Activated naive CD8-positive, alpha-beta T cell treated with anti-CD3 and anti-CD28 coated beads, Interleukin-2, amount 50 U/mL, for 24 hours (primary cell): ENCODE measurements at regions not wholly inside any gene's neighbourhood (a gene's known extent, or its start where the extent isn't known, plus 50 kb on each side); places are given as distances from the start of the nearest gene placed in this dataset.

Source experiments
- ATAC-seq: fragments of 150-1000 bp; cut with Tn5 transposase; one replicate; pipeline ENCODE4 v1.10.0; 2021
- DNase-seq: peaks from one replicate; pipeline ENCODE4 v3.0.0; 2021
- H3K27ac Mint-ChIP-seq: one replicate; pipeline ENCODE4 v1.8.0; 2021; ENCODE audit warnings: mild to moderate bottlenecking, mixed read lengths
- H3K27me3 Mint-ChIP-seq: one replicate; pipeline ENCODE4 v1.8.0; 2021; ENCODE audit warnings: mixed read lengths
- H3K36me3 Mint-ChIP-seq: one replicate; pipeline ENCODE4 v1.8.0; 2021; ENCODE audit warnings: low read depth, mixed read lengths
- H3K4me1 Mint-ChIP-seq: one replicate; pipeline ENCODE4 v1.8.0; 2021; ENCODE audit warnings: mixed read lengths
- H3K4me3 Mint-ChIP-seq: one replicate; pipeline ENCODE4 v1.8.0; 2021; ENCODE audit warnings: mild to moderate bottlenecking, moderate library complexity, mixed read lengths
- H3K9me3 Mint-ChIP-seq: one replicate; pipeline ENCODE4 v1.8.0; 2021; ENCODE audit warnings: mixed read lengths

DNA sequence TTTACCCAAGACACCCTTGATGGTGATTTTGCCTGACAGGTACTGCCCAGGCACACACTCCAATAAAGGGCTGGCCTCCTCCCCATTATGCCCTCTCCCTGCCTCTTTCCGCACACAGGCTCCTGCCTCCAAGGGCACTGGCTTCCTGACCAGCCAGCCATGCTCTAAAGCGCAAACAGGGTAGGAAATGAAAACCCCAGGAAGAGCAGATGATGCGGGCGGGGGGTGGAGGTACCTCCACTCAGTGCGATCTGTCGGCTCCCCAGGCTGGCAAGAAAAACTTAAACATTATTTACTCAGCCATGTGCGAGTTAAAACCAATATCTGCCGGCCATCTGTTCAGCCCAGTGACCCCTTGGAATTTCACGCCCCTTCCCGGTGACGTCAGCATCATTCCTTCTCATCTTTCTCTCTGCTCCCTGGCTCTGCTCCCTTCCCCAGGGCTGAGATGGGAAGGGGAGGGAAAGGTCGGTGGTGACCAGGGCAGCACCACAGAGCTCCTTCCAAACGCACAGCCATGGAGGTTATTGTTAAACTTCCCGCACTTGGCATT lies 262.5 kb downstream of the CBLN1 start:
- DNase-seq = no peak
- no peaks in the 10 kb centered on the region for H3K4me1 Mint-ChIP-seq
- no peaks in the 10 kb centered on the region for H3K27me3 Mint-ChIP-seq
- no peaks in the 10 kb centered on the region for H3K9me3 Mint-ChIP-seq
- H3K27ac Mint-ChIP-seq = no peak overlapping the region
- no peak for ATAC-seq
- no peaks in the 10 kb centered on the region for H3K36me3 Mint-ChIP-seq
- no peak overlapping the region for H3K4me3 Mint-ChIP-seq

DNA sequence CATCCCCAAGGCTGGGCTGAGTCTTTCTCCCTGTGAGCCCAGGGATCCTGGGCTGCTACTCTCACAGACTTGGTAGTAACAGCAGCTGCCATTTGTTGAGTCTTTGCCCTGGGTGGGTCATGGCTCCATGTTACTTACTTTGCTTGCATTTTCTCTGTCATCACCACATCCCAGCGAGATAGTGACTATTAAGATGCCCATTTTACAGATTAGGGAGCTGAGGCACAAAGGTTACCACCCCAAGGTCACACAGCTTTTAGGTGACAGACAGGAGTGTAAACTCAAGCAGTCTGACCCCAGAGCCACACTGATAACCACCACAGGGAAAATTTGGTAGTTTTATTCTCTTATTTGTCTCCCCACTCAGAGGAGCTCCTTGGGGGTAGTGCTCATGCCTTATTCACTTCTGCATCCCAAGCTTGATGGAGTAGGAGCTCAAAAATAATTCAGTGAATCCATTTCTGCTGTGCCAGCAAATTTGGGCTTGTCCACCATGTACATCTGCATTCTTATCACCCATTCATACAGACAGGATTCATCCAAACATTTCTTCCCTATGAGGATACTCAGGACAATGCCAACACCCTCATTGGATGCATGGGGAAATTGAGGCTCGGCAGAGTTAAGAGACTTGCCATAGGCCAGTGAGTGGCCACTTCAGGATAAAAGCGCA lies 263.2 kb downstream of the CBLN1 start:
- DNase-seq (no peak), ATAC-seq (no peak)
- Mint-ChIP-seq H3K4me3 (no peak overlapping the region), H3K9me3 (no peaks in the 10 kb centered on the region), H3K36me3 (no peaks in the 10 kb centered on the region), H3K27ac (no peak overlapping the region), H3K4me1 (no peaks in the 10 kb centered on the region), H3K27me3 (no peaks in the 10 kb centered on the region)

DNA sequence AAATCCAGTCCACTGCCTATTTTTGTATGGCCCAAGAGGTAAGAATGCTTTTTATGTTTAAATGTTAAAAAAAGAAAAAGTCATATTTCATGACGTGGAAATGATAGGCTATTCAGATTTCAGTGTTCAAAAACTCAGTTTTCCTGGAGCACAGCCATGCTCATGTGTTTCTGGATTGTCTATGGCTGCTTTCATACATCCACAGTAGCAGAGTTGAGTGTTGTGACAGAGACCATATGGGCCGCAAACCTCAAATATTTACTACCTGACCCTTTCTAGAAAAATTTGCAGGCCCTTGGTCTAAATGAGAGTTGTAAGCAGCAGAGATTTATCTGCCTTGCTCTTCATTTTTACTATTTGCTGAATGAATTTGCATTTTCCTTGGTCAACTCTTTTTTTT lies 264.1 kb downstream of the CBLN1 start:
- Mint-ChIP-seq H3K4me3 (no peak overlapping the region), H3K4me1 (no peaks in the 10 kb centered on the region), H3K27ac (no peak overlapping the region), H3K27me3 (no peaks in the 10 kb centered on the region), H3K9me3 (no peaks in the 10 kb centered on the region), H3K36me3 (no peaks in the 10 kb centered on the region)
- ATAC-seq = no peak
- DNase-seq = no peak

DNA sequence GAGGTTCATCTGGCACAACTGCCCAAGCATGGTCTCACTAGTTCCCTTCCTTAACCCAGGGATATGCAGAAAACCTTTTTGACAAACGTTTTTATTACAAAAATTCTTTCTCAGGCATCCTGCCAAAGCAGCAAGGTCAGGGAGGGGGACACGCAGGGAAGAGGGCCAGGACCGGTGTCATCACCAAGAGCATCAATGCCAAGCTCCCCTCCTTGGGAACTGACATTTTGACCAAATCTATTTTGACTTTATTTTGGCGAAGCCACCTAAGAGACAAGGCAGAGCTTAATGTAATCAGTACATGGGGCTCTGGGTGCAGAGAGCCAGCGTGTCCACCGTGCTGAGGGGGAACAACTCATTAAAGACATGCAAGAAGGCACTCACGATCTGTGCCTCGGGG lies 265.2 kb downstream of the CBLN1 start:
- Mint-ChIP-seq H3K36me3 (no peaks in the 10 kb centered on the region), H3K4me1 (no peaks in the 10 kb centered on the region), H3K27me3 (no peaks in the 10 kb centered on the region), H3K4me3 (no peak overlapping the region), H3K9me3 (no peaks in the 10 kb centered on the region), H3K27ac (no peak overlapping the region)
- no peak for ATAC-seq
- DNase-seq = no peak

DNA sequence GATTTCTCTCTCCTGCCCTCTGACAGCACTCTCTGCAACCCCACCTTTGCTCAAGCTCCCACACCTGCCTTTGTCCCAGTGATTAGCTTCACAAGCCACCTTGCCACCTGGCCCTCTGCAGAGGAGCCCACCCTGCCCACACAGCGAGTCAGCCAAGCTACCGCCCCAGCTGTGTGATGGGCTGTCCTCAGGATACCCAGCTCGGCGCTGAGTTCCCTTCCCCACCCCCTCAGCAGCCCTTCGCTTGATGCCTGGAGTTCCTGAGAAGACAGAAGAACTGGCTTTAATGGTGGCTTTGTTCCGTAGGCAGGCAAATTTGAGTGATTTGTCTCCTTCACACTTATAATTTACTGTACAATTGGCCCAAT lies 266.4 kb downstream of the CBLN1 start:
- Mint-ChIP-seq H3K27me3 (no peaks in the 10 kb centered on the region), H3K4me1 (no peaks in the 10 kb centered on the region), H3K9me3 (no peaks in the 10 kb centered on the region), H3K36me3 (no peaks in the 10 kb centered on the region), H3K4me3 (no peak overlapping the region), H3K27ac (no peak overlapping the region)
- ATAC-seq (no peak), DNase-seq (no peak)

DNA sequence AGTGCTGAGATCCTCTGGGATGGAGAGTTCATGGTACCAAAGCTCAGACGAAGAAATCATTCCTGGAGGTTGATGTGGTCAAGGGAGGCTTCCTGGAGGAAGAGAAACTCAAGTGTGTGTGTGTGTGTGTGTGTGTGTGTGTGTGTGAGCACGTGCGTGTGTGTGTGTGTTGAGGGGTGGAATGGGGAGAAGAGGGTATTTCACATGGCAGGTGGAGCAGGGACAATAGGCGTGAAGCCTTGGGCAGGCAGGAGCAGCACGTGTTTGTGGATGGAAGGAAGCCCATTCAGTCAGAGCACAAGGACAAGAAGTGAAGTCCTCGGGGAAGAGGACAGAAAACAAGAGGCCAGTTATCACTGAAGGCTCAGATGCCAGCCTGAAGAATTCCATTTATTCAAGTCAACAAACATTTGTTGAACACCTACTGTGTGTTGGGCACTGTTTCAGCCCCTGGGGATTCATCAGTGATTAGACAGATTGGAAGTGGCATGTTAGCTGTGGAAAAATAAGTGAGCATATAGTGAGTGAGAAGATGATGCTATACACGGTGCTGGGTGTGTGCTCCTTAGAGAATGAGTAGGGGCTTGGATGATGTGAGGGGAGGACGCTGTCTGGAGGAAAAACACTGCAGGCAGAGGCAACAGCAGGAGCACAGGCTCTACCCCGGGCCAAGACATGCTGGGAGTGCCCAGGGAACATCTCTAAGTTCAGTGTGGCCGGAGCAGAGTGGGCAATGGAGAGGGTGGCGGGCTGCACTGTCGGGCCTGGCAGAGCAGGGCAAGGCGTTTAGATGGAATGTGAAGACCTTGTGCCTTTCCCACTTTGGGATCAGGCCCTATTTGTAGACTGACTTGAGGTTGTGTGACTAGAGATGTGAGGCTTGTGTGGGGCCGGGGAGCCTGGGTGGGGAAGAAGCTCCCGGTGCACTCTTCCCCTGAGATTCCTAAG lies 267.1 kb downstream of the CBLN1 start:
- no peaks in the 10 kb centered on the region for H3K27me3 Mint-ChIP-seq
- DNase-seq (no peak), ATAC-seq (no peak)
- H3K36me3 Mint-ChIP-seq = no peaks in the 10 kb centered on the region
- no peak overlapping the region for H3K27ac Mint-ChIP-seq
- no peak overlapping the region for H3K4me3 Mint-ChIP-seq
- H3K9me3 Mint-ChIP-seq = no peaks in the 10 kb centered on the region
- no peaks in the 10 kb centered on the region for H3K4me1 Mint-ChIP-seq

DNA sequence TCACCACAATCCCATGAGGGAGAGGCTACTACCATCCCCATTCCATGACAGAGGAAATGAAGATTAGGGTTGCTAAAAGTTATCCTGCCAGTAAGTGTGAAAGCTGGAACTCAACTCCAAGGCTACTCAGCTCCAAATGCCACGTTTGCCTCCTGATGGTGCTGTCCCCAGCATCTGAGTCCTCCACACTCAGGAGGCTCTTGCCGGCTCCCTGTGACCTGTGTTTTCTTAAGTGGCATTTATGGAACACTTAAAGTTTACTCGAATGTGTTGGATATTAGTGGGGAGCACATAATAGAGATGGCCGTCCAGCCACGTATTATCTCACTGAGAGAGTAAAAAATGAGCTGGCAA lies 267.9 kb downstream of the CBLN1 start:
- Mint-ChIP-seq H3K27me3 (no peaks in the 10 kb centered on the region), H3K27ac (no peak overlapping the region), H3K9me3 (no peaks in the 10 kb centered on the region), H3K4me1 (no peaks in the 10 kb centered on the region), H3K4me3 (no peak overlapping the region), H3K36me3 (no peaks in the 10 kb centered on the region)
- DNase-seq (no peak), ATAC-seq (no peak)

DNA sequence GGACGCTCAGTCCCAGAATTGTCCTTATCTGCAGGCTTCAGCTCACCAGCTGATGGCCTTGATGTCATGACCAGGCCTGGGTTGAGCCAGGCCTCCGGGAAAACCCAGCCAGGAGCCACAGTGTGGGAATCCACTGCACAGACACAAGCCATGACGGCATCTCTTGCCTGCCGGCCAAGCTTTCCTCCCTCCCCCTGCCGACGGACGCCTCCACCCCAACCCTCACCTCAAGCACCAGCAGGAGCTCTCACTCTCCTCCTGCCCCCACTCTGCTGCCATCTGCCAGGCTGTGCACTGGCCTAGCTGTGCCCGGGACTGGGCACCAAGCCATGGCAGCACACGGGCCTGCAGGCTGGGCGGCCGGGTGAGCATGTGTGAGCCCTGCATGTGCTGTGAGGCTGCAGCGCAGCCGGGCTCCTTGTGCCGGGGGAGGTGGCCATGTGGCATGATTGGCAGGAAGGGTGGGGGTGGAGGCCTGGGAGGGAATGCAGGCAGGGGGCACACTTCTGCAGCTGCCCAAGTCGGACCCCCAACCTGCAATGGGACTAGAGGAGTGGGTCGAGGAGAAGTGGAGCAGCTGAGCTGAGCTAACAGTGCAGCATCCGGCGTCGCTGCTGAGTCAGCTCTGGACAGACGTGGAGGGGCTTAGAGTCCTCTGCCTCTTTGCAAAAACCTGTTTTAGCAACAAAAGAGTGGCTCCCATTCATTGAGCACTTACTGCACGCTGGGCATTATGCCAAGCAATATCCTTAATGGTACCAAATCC lies 268.5 kb downstream of the CBLN1 start:
- Mint-ChIP-seq H3K27ac (no peak overlapping the region), H3K4me3 (no peak overlapping the region)
- DNase-seq = no peak

DNA sequence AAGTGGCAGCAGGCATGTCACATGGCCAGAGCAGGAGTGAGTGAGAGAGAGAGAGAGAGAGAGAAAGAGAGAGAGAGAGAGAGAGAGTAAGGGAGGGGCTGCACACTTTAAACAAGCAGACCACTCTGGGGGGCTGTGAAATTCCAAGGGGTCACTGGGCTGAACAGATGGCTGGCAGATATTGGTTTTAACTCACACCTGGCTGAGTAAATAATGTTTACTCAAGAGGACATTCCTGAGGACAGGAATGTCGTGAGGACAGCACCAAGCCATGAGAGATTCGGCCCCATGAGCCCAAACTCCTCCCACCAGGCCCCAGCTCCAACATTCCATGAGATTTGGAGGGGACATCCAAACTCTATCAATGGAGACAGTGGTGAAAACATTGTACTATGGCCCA lies 269.7 kb downstream of the CBLN1 start:
- Mint-ChIP-seq H3K4me3 (no peak overlapping the region), H3K4me1 (no peaks in the 10 kb centered on the region), H3K27me3 (no peaks in the 10 kb centered on the region), H3K9me3 (no peaks in the 10 kb centered on the region), H3K36me3 (no peaks in the 10 kb centered on the region), H3K27ac (no peak overlapping the region)
- ATAC-seq (no peak), DNase-seq (no peak)

More for the DNA sequence above, 268.5 kb downstream of the CBLN1 start:
- H3K9me3 Mint-ChIP-seq = no peaks in the 10 kb centered on the region
- ATAC-seq = no peak
- no peaks in the 10 kb centered on the region for H3K27me3 Mint-ChIP-seq
- no peaks in the 10 kb centered on the region for H3K36me3 Mint-ChIP-seq
- H3K4me1 Mint-ChIP-seq = no peaks in the 10 kb centered on the region

DNA sequence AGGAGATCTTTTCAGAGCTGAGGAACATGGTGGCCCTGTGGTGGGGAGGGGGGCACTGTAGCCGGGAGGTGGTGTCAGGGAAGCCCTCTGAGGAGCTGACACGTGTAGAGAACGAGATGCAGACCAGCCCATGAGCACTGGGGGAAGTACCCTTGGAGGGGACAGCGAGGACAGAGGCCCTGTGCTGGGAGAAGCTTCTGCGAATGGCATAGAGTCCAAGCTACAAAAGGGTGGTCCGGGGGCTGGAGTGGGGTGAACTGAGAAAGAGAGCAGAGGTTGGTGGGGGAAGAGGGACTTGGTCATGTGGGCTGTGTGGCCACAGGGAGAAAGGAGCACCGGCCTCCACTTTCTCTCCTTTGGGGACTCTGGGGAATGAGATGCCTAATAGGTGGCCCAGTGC lies 270.8 kb downstream of the CBLN1 start:
- DNase-seq (no peak), ATAC-seq (no peak)
- no peaks in the 10 kb centered on the region for H3K4me1 Mint-ChIP-seq
- no peaks in the 10 kb centered on the region for H3K27me3 Mint-ChIP-seq
- no peak overlapping the region for H3K27ac Mint-ChIP-seq
- no peaks in the 10 kb centered on the region for H3K9me3 Mint-ChIP-seq
- H3K4me3 Mint-ChIP-seq = no peak overlapping the region
- H3K36me3 Mint-ChIP-seq = no peaks in the 10 kb centered on the region

DNA sequence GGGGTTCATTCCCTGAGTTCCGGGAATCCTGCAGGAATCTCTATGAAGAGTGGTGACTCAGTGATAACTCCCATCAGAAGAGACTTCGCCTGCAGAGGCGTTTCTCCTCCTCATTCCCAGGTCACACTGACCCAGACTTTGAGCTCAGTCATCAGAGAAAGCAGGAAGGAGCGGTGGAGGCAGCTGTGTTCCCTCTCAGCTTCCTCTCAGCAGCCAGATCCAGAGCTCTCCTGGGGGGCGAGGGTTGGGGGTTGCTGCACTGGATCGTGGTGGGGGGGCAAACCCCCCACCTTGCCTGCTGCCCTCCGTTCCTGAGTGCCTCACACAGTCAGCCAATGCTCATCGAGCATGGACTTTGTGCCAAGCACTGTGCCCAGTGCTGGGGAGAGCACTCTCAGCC lies 271.2 kb downstream of the CBLN1 start:
- Mint-ChIP-seq H3K4me1 (no peaks in the 10 kb centered on the region), H3K27ac (no peak overlapping the region), H3K36me3 (no peaks in the 10 kb centered on the region), H3K9me3 (no peaks in the 10 kb centered on the region), H3K4me3 (no peak overlapping the region), H3K27me3 (no peaks in the 10 kb centered on the region)
- ATAC-seq = no peak
- no peak for DNase-seq

DNA sequence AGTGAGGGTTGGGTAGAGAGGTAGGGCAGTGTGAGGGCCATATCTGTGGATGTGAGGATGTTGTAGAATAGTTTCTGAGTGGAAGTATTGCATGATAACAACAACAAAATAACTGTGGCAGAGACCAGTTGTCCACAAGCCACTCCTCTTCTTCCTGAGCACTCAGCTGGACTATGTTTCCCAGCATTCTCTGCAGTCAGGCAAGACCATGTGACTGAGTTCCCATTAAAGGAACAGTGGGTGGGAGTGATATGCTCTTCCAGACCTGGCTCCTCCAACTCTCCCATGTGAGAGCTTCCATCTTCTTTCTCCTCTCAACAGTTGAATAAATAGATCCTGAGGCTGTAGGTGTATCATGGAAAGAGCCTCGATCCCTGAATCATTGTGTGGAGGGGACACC lies 272.4 kb downstream of the CBLN1 start:
- H3K4me3 Mint-ChIP-seq = no peak overlapping the region
- H3K36me3 Mint-ChIP-seq = no peaks in the 10 kb centered on the region
- DNase-seq (no peak), ATAC-seq (no peak)
- no peaks in the 10 kb centered on the region for H3K4me1 Mint-ChIP-seq
- no peaks in the 10 kb centered on the region for H3K27me3 Mint-ChIP-seq
- H3K27ac Mint-ChIP-seq = no peak overlapping the region
- H3K9me3 Mint-ChIP-seq = no peaks in the 10 kb centered on the region

DNA sequence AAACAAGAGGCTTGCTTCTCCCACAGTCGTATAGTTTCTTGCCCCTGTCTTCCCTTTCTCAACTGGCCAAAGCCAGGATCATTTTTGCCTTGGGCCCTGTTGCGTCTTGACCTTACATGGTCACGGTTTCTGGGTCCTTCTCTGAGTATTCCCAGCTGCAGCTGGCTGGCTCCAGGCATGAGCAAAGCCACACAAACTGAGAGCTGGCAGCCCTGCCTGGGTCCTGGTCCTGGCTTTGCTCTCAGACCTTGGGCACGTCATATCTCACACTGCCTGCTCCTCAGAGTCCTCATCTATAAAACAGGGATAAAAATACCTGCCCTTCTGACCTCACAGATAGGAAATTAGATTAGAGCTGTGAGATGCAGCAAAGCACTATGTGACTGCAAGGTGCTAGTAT lies 277.6 kb downstream of the CBLN1 start:
- no peaks in the 10 kb centered on the region for H3K36me3 Mint-ChIP-seq
- H3K4me3 Mint-ChIP-seq = no peak overlapping the region
- no peaks in the 10 kb centered on the region for H3K9me3 Mint-ChIP-seq
- ATAC-seq (no peak), DNase-seq (no peak)
- no peaks in the 10 kb centered on the region for H3K4me1 Mint-ChIP-seq
- H3K27me3 Mint-ChIP-seq = no peaks in the 10 kb centered on the region
- H3K27ac Mint-ChIP-seq = no peak overlapping the region

DNA sequence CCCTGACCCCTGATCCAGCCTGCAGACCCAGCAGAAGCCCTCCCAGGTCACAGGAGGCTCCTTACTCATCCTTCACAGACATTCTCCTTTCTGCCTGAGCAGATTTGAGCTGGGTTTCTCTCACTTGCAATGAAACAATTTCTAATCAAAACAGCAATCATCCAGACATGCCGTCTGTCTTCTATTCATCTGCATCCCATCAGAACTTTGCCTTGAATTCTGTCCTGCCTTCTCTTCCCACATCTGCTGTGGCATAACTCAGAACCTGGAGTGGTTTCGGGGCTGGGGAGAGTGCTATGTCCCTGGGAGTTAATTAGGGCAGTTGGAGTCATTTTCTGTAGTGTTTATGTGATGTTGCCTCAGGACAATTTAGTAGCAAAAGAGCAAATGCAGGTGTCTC lies 278.6 kb downstream of the CBLN1 start:
- no peaks in the 10 kb centered on the region for H3K36me3 Mint-ChIP-seq
- H3K27me3 Mint-ChIP-seq = no peaks in the 10 kb centered on the region
- H3K4me1 Mint-ChIP-seq = no peaks in the 10 kb centered on the region
- H3K9me3 Mint-ChIP-seq = no peaks in the 10 kb centered on the region
- H3K4me3 Mint-ChIP-seq = no peak overlapping the region
- DNase-seq (no peak), ATAC-seq (no peak)
- no peak overlapping the region for H3K27ac Mint-ChIP-seq

DNA sequence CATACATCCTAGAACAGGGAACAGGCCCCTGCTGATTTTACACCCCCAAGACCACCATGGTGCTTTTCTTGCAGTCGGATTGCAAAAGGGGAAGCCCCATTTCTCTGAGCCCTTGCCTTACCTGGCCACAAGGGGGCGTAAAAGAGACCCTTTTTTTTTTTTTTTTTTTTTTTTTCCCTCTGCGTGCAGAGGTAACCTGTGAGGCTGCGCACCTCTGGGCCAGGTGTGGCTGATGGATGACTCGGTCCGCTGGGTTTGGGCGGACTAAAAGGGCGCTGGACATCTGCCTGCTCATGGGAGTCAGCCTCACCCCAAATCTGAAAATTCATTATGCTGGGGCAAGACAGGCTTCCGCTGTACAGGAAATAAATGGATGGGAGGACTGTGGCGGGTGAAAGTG lies 281.0 kb downstream of the CBLN1 start:
- no peak for ATAC-seq
- H3K27ac Mint-ChIP-seq = no peak overlapping the region
- no peaks in the 10 kb centered on the region for H3K9me3 Mint-ChIP-seq

More for the DNA sequence above, 281.0 kb downstream of the CBLN1 start:
- no peak for DNase-seq
- Mint-ChIP-seq H3K4me3 (no peak overlapping the region), H3K4me1 (no peaks in the 10 kb centered on the region), H3K36me3 (no peaks in the 10 kb centered on the region), H3K27me3 (no peaks in the 10 kb centered on the region)
